ENCODE measurements at regions not wholly inside any gene's neighbourhood (a gene's known extent, or its start where the extent isn't known, plus 50 kb on each side); places are given as distances from the start of the nearest gene placed in this dataset.

- H3K27ac ChIP-seq (ENCODE audit: insufficient read depth, low read length), result no peak overlapping the region
- no peak overlapping the region for H3K4me3 ChIP-seq (replicated peaks in 1 of 4; ENCODE audit: control extremely low read depth in 1 of 4, insufficient read depth in 1 of 4, low read depth in 3 of 4, low read length in 4 of 4)
- DNase-seq (ENCODE audit: low read depth in 2 of 2), result no peak
- H4K20me1 ChIP-seq (ENCODE audit: control insufficient read depth, extremely low read depth, insufficient read depth, low read length), result no peaks in the 10 kb centered on the region
- no peaks in the 10 kb centered on the region for H3K9me3 ChIP-seq (ENCODE audit: control insufficient read depth, insufficient read depth, low read depth, low read length)
- no peaks in the 10 kb centered on the region for H3K79me2 ChIP-seq (ENCODE audit: control insufficient read depth, insufficient read depth, low read length)
- TF ChIP-seq, protein P1, sequence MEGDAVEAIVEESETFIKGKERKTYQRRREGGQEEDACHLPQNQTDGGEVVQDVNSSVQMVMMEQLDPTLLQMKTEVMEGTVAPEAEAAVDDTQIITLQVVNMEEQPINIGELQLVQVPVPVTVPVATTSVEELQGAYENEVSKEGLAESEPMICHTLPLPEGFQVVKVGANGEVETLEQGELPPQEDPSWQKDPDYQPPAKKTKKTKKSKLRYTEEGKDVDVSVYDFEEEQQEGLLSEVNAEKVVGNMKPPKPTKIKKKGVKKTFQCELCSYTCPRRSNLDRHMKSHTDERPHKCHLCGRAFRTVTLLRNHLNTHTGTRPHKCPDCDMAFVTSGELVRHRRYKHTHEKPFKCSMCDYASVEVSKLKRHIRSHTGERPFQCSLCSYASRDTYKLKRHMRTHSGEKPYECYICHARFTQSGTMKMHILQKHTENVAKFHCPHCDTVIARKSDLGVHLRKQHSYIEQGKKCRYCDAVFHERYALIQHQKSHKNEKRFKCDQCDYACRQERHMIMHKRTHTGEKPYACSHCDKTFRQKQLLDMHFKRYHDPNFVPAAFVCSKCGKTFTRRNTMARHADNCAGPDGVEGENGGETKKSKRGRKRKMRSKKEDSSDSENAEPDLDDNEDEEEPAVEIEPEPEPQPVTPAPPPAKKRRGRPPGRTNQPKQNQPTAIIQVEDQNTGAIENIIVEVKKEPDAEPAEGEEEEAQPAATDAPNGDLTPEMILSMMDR (conservative IDR thresholded peaks at IDR 0.05 in 1 of 2, IDR thresholded peaks at IDR 0.05 in 1 of 2; ENCODE audit: low read depth in 1 of 2, low read length in 2 of 2), result no peak
- TF ChIP-seq EZH2 (IDR thresholded peaks at IDR 0.05; ENCODE audit: low read length, missing control alignments), result no peak
- H3K9ac ChIP-seq (ENCODE audit: insufficient read depth, low read length), result no peak overlapping the region
- H3K27me3 ChIP-seq (ENCODE audit: control insufficient read depth, insufficient read depth, low read length), result no peaks in the 10 kb centered on the region
- H3K4me2 ChIP-seq (ENCODE audit: extremely low read depth, insufficient read depth, low read length), result no peak overlapping the region
- H3K36me3 ChIP-seq (ENCODE audit: control insufficient read depth, insufficient read depth, low read length), result no peaks in the 10 kb centered on the region
- peaks cover 8% of the 10 kb centered on the region for H3K4me1 ChIP-seq (ENCODE audit: control insufficient read depth, extremely low read depth, insufficient read depth, low read length)
- no peak overlapping the region for H2AFZ ChIP-seq (ENCODE audit: low read length)
Observed at GRCh38 chr21:41651830-41652229, 115.0 kb downstream of the RIPK4 start.

DNA sequence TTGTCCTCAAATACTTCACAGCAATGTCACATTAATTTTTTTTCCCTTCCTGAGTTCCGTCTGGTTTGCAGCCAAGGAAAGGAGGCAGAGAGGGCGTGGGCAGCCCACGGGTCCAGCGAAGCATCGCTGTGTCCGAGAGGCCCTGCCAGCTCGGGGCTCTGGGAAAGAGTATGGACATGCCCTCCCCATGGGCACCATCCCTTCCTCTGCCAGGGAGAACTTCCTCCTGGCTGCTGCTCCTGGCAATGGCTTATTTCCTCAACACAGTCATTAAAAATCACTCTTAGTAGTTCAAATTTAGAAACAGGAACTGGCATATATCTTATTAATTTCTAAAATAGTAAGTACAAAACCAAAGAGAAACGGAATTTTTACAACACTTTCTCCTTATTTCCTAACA, 115.4 kb downstream of the RIPK4 start:
- Histone ChIP-seq H3K79me2 (ENCODE audit: control insufficient read depth, insufficient read depth, low read length) (no peaks in the 10 kb centered on the region), H3K36me3 (ENCODE audit: control insufficient read depth, insufficient read depth, low read length) (no peaks in the 10 kb centered on the region), H3K9me3 (ENCODE audit: control insufficient read depth, insufficient read depth, low read depth, low read length) (no peaks in the 10 kb centered on the region), H3K27me3 (ENCODE audit: control insufficient read depth, insufficient read depth, low read length) (no peaks in the 10 kb centered on the region), H3K4me2 (ENCODE audit: extremely low read depth, insufficient read depth, low read length) (no peak overlapping the region), H4K20me1 (ENCODE audit: control insufficient read depth, extremely low read depth, insufficient read depth, low read length) (no peaks in the 10 kb centered on the region), H3K27ac (ENCODE audit: insufficient read depth, low read length) (no peak overlapping the region), H3K4me3 (replicated peaks in 1 of 4; ENCODE audit: control extremely low read depth in 1 of 4, insufficient read depth in 1 of 4, low read depth in 3 of 4, low read length in 4 of 4) (no peak overlapping the region), H2AFZ (ENCODE audit: low read length) (no peak overlapping the region), H3K9ac (ENCODE audit: insufficient read depth, low read length) (no peak overlapping the region), H3K4me1 (ENCODE audit: control insufficient read depth, extremely low read depth, insufficient read depth, low read length) (peaks cover 8% of the 10 kb centered on the region)
- no peak for DNase-seq (ENCODE audit: low read depth in 2 of 2)
- TF ChIP-seq, protein P1 (conservative IDR thresholded peaks at IDR 0.05 in 1 of 2, IDR thresholded peaks at IDR 0.05 in 1 of 2; ENCODE audit: low read depth in 1 of 2, low read length in 2 of 2), result no peak
- no peak for TF ChIP-seq EZH2 (IDR thresholded peaks at IDR 0.05; ENCODE audit: low read length, missing control alignments)

GRCh38 chr21:41650526-41651145, 116.2 kb downstream of the RIPK4 start:
- H3K36me3 ChIP-seq (ENCODE audit: control insufficient read depth, insufficient read depth, low read length), result no peaks in the 10 kb centered on the region

More at GRCh38 chr21:41650526-41651145, 116.2 kb downstream of the RIPK4 start:
- no peaks in the 10 kb centered on the region for H3K9me3 ChIP-seq (ENCODE audit: control insufficient read depth, insufficient read depth, low read depth, low read length)
- H2AFZ ChIP-seq (ENCODE audit: low read length), result no peak overlapping the region
- no peaks in the 10 kb centered on the region for H3K27me3 ChIP-seq (ENCODE audit: control insufficient read depth, insufficient read depth, low read length)
- H3K4me2 ChIP-seq (ENCODE audit: extremely low read depth, insufficient read depth, low read length), result no peak overlapping the region
- peaks cover 8% of the 10 kb centered on the region for H3K4me1 ChIP-seq (ENCODE audit: control insufficient read depth, extremely low read depth, insufficient read depth, low read length)
- DNase-seq (ENCODE audit: low read depth in 2 of 2), result no peak
- no peaks in the 10 kb centered on the region for H4K20me1 ChIP-seq (ENCODE audit: control insufficient read depth, extremely low read depth, insufficient read depth, low read length)
- no peak for TF ChIP-seq EZH2 (IDR thresholded peaks at IDR 0.05; ENCODE audit: low read length, missing control alignments)
- TF ChIP-seq, protein P1 (conservative IDR thresholded peaks at IDR 0.05 in 1 of 2, IDR thresholded peaks at IDR 0.05 in 1 of 2; ENCODE audit: low read depth in 1 of 2, low read length in 2 of 2), result no peak
- H3K27ac ChIP-seq (ENCODE audit: insufficient read depth, low read length), result no peak overlapping the region
- no peak overlapping the region for H3K4me3 ChIP-seq (replicated peaks in 1 of 4; ENCODE audit: control extremely low read depth in 1 of 4, insufficient read depth in 1 of 4, low read depth in 3 of 4, low read length in 4 of 4)
- no peak overlapping the region for H3K9ac ChIP-seq (ENCODE audit: insufficient read depth, low read length)
- H3K79me2 ChIP-seq (ENCODE audit: control insufficient read depth, insufficient read depth, low read length), result no peaks in the 10 kb centered on the region

Data from fibroblast of lung (primary cell).